ENCODE measurements at regions not wholly inside any gene's neighbourhood (a gene's known extent, or its start where the extent isn't known, plus 50 kb on each side); places are given as distances from the start of the nearest gene placed in this dataset.

DNA sequence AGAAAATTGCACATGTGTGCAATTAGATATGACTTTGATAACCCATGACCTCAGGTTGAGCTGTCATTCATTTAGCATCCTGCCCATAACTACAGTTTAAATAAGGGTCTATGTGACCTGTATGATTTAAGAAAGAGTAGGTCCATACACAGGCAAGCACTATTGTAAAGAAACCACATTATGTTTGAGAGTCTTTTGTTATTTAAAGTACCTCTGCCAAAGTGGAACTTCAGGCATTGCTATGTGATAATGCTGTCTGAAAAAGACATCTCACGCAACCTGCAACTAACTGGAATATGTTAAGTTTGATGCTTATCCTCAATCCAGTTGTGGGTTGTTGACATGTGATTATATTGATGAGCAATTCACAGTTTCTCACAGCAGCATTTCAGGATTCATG lies 317.0 kb downstream of the TMEM161B start:
- DNase-seq (ENCODE audit: low read depth, low spot score): no peak

DNA sequence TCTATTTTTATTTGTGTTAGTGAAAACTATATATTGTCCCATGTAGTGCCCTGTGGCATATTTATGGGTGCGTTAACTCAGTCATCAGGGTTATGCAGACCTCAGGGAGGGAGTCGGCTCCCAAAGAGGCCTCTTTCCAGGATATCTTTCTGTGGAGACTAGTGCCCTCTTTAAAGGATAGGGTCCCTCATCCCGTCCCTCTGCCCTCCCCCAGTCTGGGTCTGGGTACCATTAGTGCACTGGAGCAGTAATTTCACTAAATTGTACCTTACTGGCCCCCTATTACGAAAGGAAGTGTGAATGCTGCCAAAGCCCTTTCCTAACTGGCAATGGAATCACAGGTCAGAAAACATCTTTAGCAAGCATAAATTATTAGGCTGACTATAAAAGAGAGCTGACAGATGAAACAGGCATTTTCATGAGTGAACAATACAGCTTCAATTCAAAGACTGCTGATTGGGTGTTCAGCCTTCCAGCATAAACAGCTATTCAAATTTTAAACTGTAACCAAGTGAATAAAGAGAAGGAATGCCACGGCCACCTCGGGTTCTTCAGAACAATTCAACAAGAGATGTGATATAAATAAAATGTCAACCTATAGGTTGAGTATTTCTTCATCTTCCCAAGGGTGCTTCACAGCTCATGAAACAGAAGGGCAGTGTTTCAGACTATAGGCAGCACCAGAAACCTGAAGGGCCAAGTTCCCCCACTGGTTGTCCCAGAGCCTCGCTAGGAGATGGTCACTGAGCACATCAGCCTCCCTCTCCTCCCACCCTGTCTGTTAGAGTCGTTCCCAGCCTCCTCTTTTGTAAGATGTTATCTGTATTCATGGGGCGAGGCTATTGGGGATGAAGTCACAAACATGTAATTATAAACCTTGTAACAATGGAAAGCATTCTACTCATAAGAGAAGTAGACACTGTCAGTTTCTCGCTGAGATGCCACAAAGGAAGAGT lies 318.7 kb downstream of the TMEM161B start:
- no peak for DNase-seq (ENCODE audit: low read depth, low spot score)

DNA sequence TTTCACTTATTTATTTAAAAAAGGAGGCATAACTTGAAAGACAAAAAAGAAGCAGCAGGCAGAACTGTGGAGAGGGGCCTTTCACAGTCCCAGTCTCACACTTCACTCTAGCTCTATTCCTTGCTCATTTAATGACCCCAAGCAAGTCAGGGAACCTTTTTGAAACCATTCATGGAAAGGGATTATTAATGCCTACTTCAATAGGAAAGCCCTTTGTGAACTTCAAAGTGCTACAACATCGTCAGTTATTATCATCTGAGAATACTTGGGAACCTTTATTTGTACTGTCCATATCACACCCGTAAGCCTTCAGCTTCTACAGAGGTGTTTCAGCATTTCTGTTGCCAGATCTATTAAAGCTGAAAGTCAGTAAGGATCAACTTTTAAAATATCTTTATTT lies 320.2 kb downstream of the TMEM161B start:
- DNase-seq (ENCODE audit: low read depth, low spot score): no peak

DNA sequence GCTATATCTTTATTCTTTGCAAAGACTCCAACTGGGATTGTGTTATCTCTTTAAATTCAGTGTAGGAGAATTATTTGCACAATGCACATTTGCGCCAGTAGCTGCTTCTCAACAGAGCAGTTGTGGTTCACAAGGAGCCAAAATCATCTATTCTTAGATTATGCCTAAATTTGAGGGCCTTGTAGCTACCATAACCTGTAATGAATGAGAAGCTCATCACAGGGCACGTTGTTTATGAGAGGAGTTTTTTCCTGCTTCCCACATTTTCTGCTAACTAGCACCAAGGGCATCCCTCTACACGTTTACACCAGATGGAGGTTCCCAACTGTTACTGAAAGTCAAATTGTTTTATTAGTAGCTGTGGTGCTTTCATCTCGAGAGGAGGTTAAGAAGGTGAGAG lies 322.4 kb downstream of the TMEM161B start:
- no peak for DNase-seq (ENCODE audit: low read depth, low spot score)

DNA sequence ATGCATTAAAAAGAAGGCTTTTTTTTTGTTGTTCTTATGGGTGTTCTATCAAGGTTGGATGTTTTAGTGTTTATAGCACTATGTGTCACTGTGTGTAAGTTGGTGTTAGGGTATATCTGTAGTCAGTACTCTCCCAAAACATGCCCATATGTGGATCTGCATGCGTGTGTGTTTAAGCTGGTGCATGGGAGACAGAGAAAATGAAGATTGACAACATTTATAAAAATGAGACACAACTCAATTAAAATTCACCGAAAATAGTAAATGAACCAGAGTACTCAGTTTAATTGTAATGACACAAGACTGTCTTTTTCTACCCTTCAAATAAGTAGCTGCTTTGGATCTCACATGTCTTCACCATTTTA lies 323.4 kb downstream of the TMEM161B start:
- no peak for DNase-seq (ENCODE audit: low read depth, low spot score)

DNA sequence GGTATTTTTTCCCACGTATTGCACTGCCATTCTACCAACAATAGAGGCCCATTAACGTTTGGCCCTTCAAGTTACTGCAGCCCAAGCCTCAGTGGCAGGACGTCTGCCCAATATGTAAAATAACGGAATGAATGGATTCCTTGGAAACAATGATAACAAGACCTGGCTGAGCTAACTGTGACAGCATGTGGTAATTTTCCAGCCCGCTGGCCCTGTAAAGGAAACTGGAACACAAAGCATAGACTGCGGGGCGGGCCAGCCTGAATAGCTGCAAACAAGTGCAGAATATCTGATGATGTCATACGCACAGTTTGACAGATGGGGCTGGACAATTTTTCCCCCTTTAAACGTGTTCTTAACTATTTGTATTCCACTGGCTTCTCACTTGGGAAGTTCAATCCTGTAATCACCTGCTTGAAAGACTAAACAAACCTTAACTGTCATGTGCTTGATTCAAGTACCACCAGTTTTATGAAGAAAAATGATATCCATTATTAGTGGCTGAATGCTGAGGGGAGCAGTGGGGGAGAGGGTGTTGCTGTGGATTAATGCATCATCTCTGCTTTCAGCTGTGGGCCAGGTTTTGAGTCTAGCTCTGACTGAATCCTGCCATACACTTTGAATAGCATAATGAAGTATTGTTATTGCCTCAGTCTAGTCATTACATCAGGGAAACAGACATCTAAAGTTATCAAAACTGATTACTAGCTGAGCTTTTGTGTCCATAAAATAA lies 323.9 kb downstream of the TMEM161B start:
- peak; percentile 69 for DNase-seq (ENCODE audit: low read depth, low spot score)

DNA sequence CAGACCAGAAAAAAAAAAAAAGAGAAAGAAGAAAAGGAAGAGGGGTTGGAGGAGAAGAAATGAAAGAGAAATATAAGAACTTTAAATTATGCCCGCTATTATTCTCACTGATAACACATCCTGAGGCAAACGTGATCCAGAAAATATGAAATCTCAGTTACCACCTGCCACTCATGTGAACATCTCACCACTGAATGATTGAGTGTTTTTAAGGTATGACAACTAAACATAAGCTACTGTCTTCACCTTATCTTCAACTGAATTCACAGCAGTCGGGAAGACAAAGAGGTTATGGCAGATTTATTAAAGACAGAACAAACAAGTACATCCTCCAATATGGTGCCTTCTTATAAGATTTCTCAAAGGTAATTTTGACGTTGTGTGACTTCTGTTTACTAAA lies 327.9 kb downstream of the TMEM161B start:
- no peak for DNase-seq (ENCODE audit: low read depth, low spot score)

DNA sequence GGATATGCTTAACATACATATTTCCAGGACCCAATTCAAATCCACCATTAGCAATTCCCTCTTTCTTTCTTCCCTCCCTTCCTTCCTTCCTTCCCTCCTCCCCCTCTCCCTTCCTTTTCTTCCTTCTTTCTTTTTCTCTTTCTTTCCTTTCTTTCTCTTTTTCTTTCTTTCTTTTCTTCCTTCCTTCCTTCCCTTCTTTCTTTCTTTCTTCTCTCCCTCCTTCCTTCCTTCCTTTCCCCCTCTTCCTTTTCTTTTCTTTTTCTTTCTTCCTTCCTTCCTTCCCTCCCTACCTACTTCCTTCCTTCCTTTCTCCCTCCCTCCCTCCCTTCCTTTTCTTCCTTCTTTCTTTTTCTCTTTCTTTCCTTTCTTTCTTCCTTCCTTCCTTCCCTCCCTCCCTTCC lies 332.0 kb downstream of the TMEM161B start:
- no peak for DNase-seq (ENCODE audit: low read depth, low spot score)

DNA sequence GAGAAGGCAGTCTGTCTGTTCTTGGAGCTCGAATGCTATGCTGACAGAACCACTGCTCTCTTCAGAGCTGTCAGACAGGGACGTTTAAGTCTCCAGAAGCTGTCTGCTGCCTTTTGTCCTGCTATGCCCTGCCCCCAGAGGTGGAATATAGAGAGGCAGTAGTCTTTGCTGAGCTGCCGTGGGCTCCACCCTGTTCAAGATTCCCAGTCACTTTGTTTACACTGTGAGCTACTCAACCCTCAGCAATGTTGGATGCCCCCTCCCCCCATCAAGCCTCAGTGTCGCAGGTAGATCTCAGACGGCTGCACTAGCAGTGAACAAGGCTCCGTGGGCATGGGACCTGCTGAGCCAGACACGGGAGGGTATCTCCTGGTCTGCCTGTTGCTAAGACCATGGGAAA lies 344.2 kb downstream of the TMEM161B start:
- DNase-seq (ENCODE audit: low read depth, low spot score): peak; percentile 79

- peak; percentile 8 for DNase-seq (ENCODE audit: low read depth, low spot score)
These were observed 352.3 kb downstream of the TMEM161B start for GRCh38 chr5:87916320-87916719.

DNA sequence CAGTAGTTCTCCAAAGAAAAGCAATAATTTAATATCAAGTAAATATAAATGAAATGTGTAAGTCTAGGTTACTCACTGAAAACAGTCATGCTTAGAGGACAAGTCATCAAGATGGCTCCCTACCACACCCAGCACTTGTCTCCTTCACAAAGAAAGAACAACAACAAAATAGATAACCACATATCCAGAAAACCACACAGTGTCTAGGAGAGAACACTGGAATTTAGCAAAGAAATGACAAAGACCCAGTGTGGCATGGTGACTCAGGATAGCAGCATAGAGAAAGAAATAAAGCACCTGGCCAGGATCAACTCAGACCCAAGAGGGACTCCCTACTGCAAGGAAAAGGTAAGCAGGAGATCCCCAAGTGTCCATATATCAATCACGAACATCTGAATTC lies 356.2 kb downstream of the TMEM161B start:
- DNase-seq (ENCODE audit: low read depth, low spot score): no peak

DNA sequence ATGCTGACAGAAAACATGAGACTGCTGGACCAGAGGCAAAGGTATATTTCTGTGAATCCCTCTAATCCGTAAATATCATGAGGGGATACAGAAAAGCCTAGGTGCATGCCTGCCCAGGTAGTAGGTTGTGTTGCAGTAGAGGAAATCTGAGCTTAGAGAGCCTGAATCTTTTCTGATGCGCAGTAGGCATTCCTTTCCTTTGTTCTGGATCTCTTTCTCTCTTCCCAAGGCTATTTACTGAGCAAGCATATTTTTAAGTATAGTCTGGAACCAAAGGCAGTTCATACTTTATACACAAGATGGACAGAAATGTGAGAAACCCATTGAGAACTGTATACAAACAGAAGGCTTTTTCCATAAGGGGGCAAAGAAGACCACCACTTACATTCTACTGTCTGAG lies 359.3 kb downstream of the TMEM161B start:
- DNase-seq (ENCODE audit: low read depth, low spot score): peak; percentile 12

- no peak for DNase-seq (ENCODE audit: low read depth, low spot score)
These were observed 361.7 kb downstream of the TMEM161B start for GRCh38 chr5:87906962-87907361.

DNA sequence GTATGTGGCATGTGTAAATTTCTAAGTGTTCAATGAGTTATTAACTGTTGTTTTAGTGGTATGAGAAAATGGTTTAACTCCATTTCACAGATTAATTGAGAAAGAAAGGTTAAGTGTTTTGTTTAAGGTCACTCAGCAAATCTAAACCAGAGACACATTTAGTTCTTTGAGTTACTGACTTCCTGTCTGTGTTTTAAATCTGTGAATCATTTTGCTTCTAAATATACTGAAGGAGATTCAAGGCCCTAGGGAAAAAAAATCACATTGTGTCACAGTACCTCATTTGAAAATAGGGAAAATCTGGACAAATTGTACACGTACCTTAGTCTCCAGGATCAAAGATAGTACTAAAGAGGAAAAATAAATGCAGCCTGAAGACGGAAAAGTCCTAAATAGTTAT lies 368.2 kb downstream of the TMEM161B start:
- DNase-seq (ENCODE audit: low read depth, low spot score): no peak

DNA sequence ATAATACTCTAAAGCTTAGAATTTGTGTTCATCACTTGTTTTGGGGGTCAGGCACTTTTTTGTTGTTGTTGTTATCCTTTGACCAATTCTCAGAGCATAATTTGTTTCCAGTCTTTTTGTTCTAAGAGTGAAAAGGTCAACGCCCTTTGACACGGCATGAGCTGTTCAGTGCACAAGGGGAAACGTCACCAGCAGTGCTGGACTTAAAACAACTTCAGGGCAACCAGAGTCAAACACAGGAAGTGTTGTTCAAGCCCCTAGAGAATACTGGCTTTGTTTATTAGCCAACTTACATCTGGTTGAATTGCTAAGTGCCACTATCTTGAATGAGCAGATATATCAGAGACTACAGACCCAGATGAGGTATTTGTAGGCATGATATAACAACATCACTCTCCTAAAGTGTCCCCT lies 368.9 kb downstream of the TMEM161B start:
- DNase-seq (ENCODE audit: low read depth, low spot score): peak; percentile 66

DNA sequence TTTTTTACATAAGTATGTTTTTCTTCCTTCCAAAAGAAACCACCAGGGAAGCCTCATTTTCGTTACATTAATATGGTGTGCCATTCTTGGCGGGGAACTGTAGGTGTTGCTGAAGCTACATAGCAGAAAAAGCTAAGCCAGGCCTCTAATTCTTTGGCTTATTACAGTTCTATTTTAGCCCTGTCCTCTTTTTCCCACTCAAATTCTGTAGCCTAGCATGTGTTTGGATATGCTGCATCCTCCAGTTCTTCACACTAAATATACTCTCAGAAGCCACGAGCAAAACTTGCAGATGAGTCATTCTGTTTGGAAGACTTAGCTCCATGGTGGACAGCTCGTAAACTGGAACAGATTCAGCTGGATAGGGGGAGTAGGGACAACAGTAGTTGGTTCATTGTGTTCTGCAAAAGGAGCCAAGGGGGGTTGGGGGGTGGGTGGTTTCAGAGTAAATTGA lies 369.4 kb downstream of the TMEM161B start:
- DNase-seq (ENCODE audit: low read depth, low spot score): peak; percentile 53

GRCh38 chr5:87898574-87898973 lies 370.1 kb downstream of the TMEM161B start:
- DNase-seq (ENCODE audit: low read depth, low spot score): no peak

GRCh38 chr5:87888139-87888538 lies 380.5 kb downstream of the TMEM161B start:
- DNase-seq (ENCODE audit: low read depth, low spot score): no peak

DNA sequence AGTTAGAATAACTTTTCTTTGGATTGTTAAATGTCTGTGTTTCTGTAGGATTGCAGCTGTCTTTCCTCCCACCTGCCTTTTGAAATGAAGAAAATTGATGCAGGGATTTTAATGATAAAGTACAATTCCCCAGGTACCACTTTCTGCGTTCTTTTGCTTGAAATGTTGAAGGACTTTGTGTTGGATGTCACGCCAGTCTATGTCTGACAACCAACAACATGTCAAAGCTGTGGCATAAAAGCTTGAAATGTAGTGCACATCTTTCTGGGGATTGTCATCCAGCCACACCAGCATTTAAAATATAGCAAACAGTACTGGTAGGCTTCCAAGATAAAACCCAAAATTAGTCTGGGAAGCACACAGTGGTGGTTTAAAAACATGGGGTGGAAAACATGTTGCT lies 381.4 kb downstream of the TMEM161B start:
- no peak for DNase-seq (ENCODE audit: low read depth, low spot score)

DNA sequence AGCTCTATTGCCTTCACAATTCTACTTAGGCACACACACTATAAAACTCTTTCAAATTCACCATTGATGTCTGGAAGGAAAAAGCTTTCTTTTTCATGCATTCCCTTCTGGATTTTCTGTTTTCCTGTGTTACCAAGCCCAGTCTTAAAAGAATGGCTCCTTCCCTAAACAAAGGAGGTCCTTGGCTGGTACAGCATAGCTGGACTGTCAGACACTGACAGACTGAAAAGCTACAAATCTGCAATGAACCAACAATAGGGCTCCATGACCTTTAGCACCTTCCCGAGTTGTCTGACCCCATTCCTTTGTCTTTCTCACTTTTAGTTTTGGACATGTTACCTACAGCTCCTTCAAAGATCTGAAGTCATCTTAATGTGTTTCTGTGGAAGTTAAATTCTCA lies 382.5 kb downstream of the TMEM161B start:
- DNase-seq (ENCODE audit: low read depth, low spot score): no peak

- DNase-seq (ENCODE audit: low read depth, low spot score): no peak
These were observed 382.9 kb downstream of the TMEM161B start for GRCh38 chr5:87885758-87886157.

GRCh38 chr5:87877495-87877894 lies 391.1 kb downstream of the TMEM161B start:
- peak; percentile 11 for DNase-seq (ENCODE audit: low read depth, low spot score)

DNA sequence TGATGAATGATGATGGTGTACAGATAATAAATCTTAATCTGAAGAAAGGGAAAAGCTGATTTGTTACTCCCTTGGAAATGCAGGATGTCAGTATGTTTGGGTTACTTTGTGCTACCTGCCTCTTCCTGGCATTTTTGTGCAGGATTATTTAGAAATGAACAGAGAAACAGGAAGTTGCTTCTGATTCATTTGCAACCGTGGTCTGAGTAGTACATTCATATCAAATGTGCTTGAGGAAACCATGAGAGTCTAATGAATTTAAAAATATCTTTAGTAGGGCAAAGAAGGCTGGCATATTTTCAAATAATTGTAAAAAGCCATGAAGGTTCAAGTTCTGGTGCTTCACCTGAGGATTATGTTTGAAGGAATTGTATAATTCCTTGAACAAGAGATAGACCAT lies 391.6 kb downstream of the TMEM161B start:
- no peak for DNase-seq (ENCODE audit: low read depth, low spot score)
